ENCODE measurements at regions not wholly inside any gene's neighbourhood (a gene's known extent, or its start where the extent isn't known, plus 50 kb on each side); places are given as distances from the start of the nearest gene placed in this dataset.

DNA sequence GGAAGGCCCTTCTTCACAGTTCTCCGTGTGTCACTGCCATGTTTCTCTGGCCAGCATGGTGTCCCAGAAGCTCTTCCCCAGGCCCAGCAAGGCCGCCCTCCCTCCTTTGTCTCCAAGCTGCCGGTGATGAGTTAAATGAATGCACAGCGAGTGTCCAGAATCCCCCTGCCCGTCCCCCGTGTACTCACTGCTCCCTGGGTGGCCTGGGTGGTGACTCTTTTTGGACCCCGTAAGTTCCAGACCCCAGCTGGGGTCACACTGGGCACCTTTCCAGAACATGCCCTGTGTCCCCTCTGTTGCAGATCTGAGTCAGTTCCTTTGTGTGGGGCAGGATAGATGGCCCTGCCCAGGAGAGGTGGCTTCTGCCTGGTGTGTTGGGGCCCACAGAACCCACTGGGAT is 95.0 kb downstream of the MRPL36 start:
- TF ChIP-seq ZFP30 (CRISPR knock-in tag; IDR thresholded peaks at IDR 0.05) (no peak), RARB (CRISPR knock-in tag; IDR thresholded peaks at IDR 0.05) (no peak), TOX (CRISPR knock-in tag; IDR thresholded peaks at IDR 0.05; ENCODE audit: borderline replicate concordance) (no peak), ZFP3 (CRISPR knock-in tag; IDR thresholded peaks at IDR 0.05) (no peak), ZNF565 (CRISPR knock-in tag; conservative IDR thresholded peaks at IDR 0.05; ENCODE audit: low read depth) (no peak), GLIS3 (CRISPR knock-in tag; IDR thresholded peaks at IDR 0.05) (no peak), SNAI2 (CRISPR knock-in tag; IDR thresholded peaks at IDR 0.05) (no peak), ZNF8 (CRISPR knock-in tag; IDR thresholded peaks at IDR 0.05) (no peak)
- TF ChIP-seq, protein P1, sequence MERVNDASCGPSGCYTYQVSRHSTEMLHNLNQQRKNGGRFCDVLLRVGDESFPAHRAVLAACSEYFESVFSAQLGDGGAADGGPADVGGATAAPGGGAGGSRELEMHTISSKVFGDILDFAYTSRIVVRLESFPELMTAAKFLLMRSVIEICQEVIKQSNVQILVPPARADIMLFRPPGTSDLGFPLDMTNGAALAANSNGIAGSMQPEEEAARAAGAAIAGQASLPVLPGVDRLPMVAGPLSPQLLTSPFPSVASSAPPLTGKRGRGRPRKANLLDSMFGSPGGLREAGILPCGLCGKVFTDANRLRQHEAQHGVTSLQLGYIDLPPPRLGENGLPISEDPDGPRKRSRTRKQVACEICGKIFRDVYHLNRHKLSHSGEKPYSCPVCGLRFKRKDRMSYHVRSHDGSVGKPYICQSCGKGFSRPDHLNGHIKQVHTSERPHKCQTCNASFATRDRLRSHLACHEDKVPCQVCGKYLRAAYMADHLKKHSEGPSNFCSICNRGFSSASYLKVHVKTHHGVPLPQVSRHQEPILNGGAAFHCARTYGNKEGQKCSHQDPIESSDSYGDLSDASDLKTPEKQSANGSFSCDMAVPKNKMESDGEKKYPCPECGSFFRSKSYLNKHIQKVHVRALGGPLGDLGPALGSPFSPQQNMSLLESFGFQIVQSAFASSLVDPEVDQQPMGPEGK (CRISPR knock-in tag; IDR thresholded peaks at IDR 0.05; ENCODE audit: borderline replicate concordance), result no peak
- TF ChIP-seq, protein P2, sequence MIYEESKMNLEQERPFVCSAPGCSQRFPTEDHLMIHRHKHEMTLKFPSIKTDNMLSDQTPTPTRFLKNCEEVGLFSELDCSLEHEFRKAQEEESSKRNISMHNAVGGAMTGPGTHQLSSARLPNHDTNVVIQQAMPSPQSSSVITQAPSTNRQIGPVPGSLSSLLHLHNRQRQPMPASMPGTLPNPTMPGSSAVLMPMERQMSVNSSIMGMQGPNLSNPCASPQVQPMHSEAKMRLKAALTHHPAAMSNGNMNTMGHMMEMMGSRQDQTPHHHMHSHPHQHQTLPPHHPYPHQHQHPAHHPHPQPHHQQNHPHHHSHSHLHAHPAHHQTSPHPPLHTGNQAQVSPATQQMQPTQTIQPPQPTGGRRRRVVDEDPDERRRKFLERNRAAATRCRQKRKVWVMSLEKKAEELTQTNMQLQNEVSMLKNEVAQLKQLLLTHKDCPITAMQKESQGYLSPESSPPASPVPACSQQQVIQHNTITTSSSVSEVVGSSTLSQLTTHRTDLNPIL (CRISPR knock-in tag; IDR thresholded peaks at IDR 0.05; ENCODE audit: low read depth), result no peak
- ATAC-seq, result no peak

DNA sequence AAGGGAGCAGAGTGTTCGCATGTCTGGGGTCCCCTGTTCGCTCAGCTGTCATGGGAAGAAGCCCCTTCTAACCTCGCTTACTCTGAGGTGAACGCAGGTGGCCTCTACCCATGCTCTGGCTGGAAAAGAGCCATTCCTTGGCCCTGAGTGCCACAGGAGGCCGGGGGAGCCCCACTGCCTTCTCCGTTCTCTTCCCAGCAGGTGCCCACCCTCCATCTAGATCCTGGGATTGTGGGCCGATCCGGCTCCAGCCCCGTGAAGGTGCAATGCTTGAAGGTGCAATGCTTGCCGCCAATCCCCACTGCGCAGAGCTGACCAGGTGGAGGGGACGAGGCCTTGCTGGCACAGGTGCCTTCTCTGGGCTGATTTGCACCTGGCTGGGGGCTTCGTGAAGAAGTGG is 95.4 kb downstream of the MRPL36 start:
- no peak for TF ChIP-seq ARNTL (CRISPR knock-in tag; IDR thresholded peaks at IDR 0.05; ENCODE audit: borderline replicate concordance, low read depth)
- no peak for ATAC-seq

DNA sequence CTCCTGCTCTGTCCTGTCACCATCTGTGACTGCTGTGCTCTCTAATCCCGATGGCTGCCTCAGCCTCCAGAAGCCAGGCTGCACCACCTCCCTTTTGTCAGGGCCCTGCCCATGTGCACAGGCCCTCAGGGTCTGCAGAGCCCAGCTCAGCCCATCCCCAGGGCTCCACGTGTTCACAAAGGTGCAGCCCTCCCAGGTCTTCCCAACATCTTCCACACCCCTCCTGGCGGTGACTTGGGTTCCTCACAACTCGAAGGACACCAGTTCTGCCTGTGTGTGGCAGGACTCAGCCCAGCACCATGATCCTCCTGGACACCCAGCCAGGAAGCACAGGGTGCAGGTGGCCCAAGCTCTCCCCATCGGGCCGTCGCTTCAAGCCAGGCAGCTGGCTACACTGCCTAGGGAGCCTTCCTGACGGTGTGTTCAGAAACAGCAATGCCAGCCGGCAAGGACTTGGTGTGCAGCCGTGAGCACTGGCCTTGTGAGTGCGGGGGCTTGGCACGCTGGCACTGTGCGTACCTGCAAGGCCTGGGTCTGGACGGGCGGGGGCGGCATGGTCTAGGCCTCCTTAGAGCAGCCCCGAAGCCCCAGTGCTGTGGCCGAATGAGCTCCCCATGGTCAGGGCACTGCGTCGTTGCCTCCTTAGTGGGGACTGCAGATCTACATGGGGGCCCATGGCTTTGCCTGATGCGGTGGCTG is 96.1 kb downstream of the MRPL36 start:
- TF ChIP-seq, protein P2 (CRISPR knock-in tag; IDR thresholded peaks at IDR 0.05; ENCODE audit: low read depth), result no peak
- TF ChIP-seq ZNF8 (CRISPR knock-in tag; IDR thresholded peaks at IDR 0.05), result no peak
- TF ChIP-seq ISL1 (CRISPR knock-in tag; IDR thresholded peaks at IDR 0.05), result no peak
- no peak for TF ChIP-seq ARNTL (CRISPR knock-in tag; IDR thresholded peaks at IDR 0.05; ENCODE audit: borderline replicate concordance, low read depth)
- TF ChIP-seq TOX (CRISPR knock-in tag; IDR thresholded peaks at IDR 0.05; ENCODE audit: borderline replicate concordance), result no peak
- TF ChIP-seq CSDC2 (CRISPR knock-in tag; IDR thresholded peaks at IDR 0.05), result no peak
- no peak for TF ChIP-seq GLIS3 (CRISPR knock-in tag; IDR thresholded peaks at IDR 0.05)
- TF ChIP-seq ZNF565 (CRISPR knock-in tag; conservative IDR thresholded peaks at IDR 0.05; ENCODE audit: low read depth), result no peak
- TF ChIP-seq, protein P3, sequence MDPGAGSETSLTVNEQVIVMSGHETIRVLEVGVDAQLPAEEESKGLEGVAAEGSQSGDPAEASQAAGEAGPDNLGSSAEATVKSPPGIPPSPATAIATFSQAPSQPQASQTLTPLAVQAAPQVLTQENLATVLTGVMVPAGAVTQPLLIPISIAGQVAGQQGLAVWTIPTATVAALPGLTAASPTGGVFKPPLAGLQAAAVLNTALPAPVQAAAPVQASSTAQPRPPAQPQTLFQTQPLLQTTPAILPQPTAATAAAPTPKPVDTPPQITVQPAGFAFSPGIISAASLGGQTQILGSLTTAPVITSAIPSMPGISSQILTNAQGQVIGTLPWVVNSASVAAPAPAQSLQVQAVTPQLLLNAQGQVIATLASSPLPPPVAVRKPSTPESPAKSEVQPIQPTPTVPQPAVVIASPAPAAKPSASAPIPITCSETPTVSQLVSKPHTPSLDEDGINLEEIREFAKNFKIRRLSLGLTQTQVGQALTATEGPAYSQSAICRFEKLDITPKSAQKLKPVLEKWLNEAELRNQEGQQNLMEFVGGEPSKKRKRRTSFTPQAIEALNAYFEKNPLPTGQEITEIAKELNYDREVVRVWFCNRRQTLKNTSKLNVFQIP (CRISPR knock-in tag; IDR thresholded peaks at IDR 0.05; ENCODE audit: borderline replicate concordance, low read depth), result no peak
- TF ChIP-seq ZFP30 (CRISPR knock-in tag; IDR thresholded peaks at IDR 0.05), result no peak
- ATAC-seq, result no peak

DNA sequence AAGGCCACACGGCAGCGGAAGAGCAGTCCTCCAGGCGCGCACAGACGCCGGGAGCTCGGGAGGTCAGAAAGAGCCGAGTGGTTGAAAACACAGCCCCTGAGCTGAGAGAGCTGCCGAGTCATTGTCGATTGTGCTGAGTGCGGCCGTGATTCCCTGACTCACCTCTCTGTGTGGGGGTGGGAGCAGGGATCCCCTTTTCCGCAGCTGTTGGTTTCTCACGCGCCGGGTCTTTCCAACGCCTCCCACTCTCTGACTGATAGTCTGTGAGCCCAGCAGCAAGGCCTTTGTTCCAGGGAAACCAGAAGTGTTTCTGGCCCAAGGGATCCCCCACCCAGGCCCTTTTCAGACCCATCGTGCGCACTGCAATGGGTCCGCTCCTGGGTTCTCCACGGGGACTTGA is 97.3 kb downstream of the MRPL36 start:
- TF ChIP-seq ZNF8 (CRISPR knock-in tag; IDR thresholded peaks at IDR 0.05) (no peak), ZFP30 (CRISPR knock-in tag; IDR thresholded peaks at IDR 0.05) (no peak), SNAI2 (CRISPR knock-in tag; IDR thresholded peaks at IDR 0.05) (no peak), CSDC2 (CRISPR knock-in tag; IDR thresholded peaks at IDR 0.05) (no peak), RARB (CRISPR knock-in tag; IDR thresholded peaks at IDR 0.05) (no peak), TCF4 (CRISPR knock-in tag; IDR thresholded peaks at IDR 0.05; ENCODE audit: borderline replicate concordance) (no peak), BACH2 (CRISPR knock-in tag; IDR thresholded peaks at IDR 0.05; ENCODE audit: borderline replicate concordance) (no peak), PPARA (CRISPR knock-in tag; IDR thresholded peaks at IDR 0.05; ENCODE audit: borderline replicate concordance) (no peak), ZFP3 (CRISPR knock-in tag; IDR thresholded peaks at IDR 0.05) (no peak), ZNF70 (CRISPR knock-in tag; IDR thresholded peaks at IDR 0.05) (no peak), GLIS3 (CRISPR knock-in tag; IDR thresholded peaks at IDR 0.05) (no peak), ZNF565 (CRISPR knock-in tag; conservative IDR thresholded peaks at IDR 0.05; ENCODE audit: low read depth) (no peak), ARNTL (CRISPR knock-in tag; IDR thresholded peaks at IDR 0.05; ENCODE audit: borderline replicate concordance, low read depth) (no peak), ZC3H10 (CRISPR knock-in tag; IDR thresholded peaks at IDR 0.05) (no peak), TOX (CRISPR knock-in tag; IDR thresholded peaks at IDR 0.05; ENCODE audit: borderline replicate concordance) (no peak)
- TF ChIP-seq, protein P4, sequence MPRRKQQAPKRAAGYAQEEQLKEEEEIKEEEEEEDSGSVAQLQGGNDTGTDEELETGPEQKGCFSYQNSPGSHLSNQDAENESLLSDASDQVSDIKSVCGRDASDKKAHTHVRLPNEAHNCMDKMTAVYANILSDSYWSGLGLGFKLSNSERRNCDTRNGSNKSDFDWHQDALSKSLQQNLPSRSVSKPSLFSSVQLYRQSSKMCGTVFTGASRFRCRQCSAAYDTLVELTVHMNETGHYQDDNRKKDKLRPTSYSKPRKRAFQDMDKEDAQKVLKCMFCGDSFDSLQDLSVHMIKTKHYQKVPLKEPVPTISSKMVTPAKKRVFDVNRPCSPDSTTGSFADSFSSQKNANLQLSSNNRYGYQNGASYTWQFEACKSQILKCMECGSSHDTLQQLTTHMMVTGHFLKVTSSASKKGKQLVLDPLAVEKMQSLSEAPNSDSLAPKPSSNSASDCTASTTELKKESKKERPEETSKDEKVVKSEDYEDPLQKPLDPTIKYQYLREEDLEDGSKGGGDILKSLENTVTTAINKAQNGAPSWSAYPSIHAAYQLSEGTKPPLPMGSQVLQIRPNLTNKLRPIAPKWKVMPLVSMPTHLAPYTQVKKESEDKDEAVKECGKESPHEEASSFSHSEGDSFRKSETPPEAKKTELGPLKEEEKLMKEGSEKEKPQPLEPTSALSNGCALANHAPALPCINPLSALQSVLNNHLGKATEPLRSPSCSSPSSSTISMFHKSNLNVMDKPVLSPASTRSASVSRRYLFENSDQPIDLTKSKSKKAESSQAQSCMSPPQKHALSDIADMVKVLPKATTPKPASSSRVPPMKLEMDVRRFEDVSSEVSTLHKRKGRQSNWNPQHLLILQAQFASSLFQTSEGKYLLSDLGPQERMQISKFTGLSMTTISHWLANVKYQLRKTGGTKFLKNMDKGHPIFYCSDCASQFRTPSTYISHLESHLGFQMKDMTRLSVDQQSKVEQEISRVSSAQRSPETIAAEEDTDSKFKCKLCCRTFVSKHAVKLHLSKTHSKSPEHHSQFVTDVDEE (CRISPR knock-in tag; IDR thresholded peaks at IDR 0.05), result no peak
- TF ChIP-seq, protein P5, sequence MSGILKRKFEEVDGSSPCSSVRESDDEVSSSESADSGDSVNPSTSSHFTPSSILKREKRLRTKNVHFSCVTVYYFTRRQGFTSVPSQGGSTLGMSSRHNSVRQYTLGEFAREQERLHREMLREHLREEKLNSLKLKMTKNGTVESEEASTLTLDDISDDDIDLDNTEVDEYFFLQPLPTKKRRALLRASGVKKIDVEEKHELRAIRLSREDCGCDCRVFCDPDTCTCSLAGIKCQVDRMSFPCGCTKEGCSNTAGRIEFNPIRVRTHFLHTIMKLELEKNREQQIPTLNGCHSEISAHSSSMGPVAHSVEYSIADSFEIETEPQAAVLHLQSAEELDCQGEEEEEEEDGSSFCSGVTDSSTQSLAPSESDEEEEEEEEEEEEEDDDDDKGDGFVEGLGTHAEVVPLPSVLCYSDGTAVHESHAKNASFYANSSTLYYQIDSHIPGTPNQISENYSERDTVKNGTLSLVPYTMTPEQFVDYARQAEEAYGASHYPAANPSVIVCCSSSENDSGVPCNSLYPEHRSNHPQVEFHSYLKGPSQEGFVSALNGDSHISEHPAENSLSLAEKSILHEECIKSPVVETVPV (CRISPR knock-in tag; IDR thresholded peaks at IDR 0.05), result no peak
- TF ChIP-seq, protein P2 (CRISPR knock-in tag; IDR thresholded peaks at IDR 0.05; ENCODE audit: low read depth), result no peak
- ATAC-seq, result no peak
